Ammon's horn (tissue), 1 donor: ENCODE measurements at regions not wholly inside any gene's neighbourhood (a gene's known extent, or its start where the extent isn't known, plus 50 kb on each side); places are given as distances from the start of the nearest gene placed in this dataset.
"Not testable (repeated sequence)": the region's sequence is repeated elsewhere in the genome, so short reads cannot be mapped to it uniquely, and the experiment has no call there.

Source experiments
- DNase-seq: peaks from one replicate; pipeline ENCODE4 v3.0.0-alpha.2; 2016; ENCODE audit warnings: low spot score

DNA sequence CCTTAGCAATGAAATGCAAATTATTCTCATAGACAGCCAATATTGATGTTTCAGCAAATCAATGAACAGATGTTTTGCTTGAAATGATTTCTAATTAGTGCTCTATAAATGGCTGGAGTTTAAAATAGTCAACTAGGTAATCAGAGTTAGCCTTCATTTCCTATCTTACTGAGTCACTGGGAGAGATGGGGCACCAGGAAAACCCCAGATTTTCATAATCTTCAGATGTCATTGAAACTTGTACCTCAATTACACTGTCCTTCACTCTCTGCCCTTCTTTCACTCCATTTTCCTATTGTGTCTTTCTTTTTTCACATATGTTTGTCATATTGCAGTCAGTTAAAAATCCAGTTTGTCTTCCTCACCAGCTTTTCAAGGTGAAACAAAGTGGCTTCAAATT lies 92.7 kb downstream of the C12orf75 start:
- DNase-seq = no peak

GRCh38 chr12:105423921-105424320 lies 93.4 kb downstream of the C12orf75 start:
- no peak for DNase-seq

- DNase-seq = no peak
Measured at GRCh38 chr12:105425254-105426174, 95.0 kb downstream of the C12orf75 start.

DNA sequence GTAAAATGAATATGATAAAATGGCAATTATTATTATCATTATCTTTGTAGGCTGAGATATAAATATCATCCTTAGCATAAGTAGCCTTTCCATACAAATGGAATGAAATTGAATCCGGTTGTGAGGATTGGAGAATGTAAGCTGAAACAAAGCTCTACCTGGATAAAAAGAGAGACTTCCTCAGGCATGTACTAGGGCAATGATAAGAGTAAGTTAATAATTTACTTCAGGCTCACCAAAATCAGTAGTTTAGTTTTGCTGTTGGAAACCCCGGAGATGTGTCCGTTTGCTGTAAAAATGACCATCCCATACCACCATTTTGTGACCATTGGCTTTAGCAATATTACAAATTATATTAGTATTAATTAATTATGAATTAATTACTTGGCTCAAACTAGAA lies 96.3 kb downstream of the C12orf75 start:
- DNase-seq = no peak

DNA sequence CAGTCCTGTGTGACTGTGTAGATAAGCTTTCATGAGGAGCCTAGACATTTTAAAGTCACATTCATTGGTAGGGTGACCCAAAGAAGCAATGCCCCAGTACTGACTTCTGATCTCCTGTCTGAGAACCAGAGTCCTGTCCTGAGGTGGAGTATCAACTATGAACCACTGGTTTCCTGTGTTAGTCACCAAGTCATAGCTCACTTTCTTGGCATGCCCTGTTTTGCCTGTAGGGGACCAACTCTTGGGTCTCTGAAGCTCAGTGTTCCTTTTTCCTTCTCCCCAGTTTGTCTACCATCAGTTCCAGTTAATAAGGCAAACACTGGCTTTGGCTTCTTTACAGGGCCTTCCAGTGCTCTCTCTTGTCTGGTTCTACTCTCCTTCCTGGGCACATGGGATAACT lies 97.4 kb downstream of the C12orf75 start:
- no peak for DNase-seq

GRCh38 chr12:105428793-105429395 lies 98.4 kb downstream of the C12orf75 start:
- DNase-seq = no peak

DNA sequence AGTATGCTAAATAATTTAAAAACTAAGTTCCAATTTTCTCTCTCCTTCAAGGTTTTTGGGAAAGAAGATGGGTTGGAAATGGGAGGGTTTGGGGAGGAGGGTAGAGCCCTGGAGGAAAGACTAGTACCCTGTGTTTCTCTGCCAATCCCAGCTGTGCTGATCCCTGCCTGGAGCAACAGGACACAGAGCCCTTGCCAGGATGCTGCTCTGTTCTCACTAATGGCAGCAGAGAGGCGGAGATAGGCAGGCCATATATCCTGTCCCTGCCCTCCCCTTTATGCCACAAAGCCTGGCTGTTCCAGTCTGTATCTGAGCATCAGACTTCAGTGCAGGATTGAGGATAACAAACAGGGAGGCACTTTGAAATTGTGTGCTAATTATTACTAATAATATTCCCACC lies 99.0 kb downstream of the C12orf75 start:
- DNase-seq = no peak

DNA sequence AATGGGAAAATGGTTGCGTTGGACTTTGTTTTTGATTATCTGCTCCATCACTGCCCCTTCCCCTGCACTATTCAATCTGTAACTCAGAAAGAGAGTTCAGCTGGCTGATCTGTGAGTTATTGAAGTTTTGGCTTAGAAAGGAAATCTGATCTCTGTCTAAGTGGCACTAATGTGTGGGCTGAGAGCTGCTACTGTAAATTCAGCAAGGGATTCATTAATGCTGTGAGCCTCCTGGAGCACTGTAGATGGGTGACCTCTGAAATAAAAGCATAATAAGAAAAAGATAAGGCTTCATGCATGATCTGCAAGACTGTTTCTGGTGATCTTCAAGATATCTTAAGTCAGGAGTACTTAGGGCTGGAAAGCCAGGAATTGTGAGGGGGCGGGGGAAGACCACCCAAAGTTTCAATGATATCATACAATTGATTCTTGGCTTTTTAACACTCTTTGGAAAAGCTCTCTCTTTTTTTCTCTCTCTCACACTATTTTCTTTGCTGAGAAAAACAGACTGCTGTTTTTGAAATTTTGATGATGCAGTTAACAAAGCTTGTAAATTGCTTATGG lies 101.1 kb downstream of the C12orf75 start:
- no peak for DNase-seq

GRCh38 chr12:105433804-105434203 lies 103.3 kb downstream of the C12orf75 start:
- no peak for DNase-seq

GRCh38 chr12:105436636-105437035 lies 106.1 kb downstream of the C12orf75 start:
- no peak for DNase-seq

- no peak for DNase-seq
Measured at GRCh38 chr12:105440037-105440664, 109.7 kb downstream of the C12orf75 start.

GRCh38 chr12:105443802-105444652 lies 113.5 kb downstream of the C12orf75 start:
- no peak for DNase-seq

GRCh38 chr12:105444653-105445102 lies 114.2 kb downstream of the C12orf75 start:
- DNase-seq = no peak

DNA sequence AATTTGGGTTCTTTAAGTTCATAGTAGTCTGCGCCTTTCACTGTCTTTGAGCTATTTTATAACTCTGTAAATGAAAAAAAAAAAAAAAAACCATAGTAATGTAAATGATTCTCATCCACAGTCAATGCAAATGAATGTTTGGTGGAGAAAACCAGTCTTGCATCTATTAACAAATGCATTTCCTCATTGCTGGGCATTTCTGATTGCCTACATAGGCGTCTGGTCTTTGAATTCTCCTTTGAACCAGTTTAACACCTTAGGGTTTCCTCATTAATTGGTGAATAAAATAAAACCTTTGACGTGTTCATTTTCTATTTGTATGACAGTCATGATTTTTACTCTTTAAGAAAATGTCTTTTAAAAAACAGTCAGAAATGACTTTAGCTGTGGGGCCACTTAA lies 114.8 kb downstream of the C12orf75 start:
- no peak for DNase-seq

GRCh38 chr12:105445649-105446048 lies 115.2 kb downstream of the C12orf75 start:
- no peak for DNase-seq

- not testable (repeated sequence) for DNase-seq
Measured at GRCh38 chr12:105446460-105446859, 116.0 kb downstream of the C12orf75 start.

GRCh38 chr12:105449431-105449830 lies 118.9 kb downstream of the C12orf75 start:
- no peak for DNase-seq

DNA sequence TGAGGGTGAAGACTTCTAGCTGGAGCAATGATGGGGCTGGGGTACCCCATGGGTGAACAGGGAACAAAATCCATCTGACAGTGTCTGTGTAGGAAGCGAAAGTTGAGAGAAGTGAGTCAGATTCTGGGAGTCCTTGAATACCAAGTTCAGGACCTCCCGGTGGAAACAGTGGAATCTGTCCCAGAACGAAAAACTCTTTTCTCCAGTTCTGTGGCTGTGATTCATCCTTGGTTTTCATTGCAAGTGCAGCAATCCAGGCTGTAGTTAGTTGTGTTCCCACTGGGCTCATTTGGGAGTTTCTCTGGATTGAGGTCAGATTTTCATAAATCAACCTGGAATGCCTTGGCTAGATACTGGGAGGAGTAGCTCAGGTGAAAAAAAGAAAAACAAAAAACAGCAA lies 120.7 kb downstream of the C12orf75 start:
- DNase-seq = no peak

DNA sequence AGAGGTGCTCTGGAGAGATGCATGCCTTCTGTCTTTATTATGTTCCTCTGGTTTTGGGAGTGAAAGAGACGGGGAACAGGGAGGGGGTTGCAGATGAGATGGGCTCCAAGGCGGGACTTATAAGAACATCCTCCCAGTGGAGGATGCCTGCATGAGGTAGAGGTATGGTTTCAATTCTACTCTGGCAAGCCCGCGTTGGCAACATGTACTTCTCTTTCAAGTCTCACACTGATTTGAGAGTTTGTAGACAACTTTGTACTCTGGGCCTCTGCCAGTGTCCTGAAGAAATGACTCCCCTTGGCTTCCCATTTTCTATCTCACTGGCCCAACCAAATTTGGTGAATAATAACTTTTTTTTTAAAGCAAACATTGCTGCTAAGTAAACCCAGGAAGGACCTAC lies 121.3 kb downstream of the C12orf75 start:
- no peak for DNase-seq

- DNase-seq = no peak
Measured at GRCh38 chr12:105453316-105453715, 122.8 kb downstream of the C12orf75 start.

GRCh38 chr12:105454688-105455087 lies 124.2 kb downstream of the C12orf75 start:
- no peak for DNase-seq

- no peak for DNase-seq
Measured at GRCh38 chr12:105455261-105455660, 124.8 kb downstream of the C12orf75 start.
